ENCODE measurements at regions not wholly inside any gene's neighbourhood (a gene's known extent, or its start where the extent isn't known, plus 50 kb on each side); places are given as distances from the start of the nearest gene placed in this dataset.

GRCh38 chr9:104238668-104239067 is 144.6 kb downstream of the SMC2 start:
- H3K4me1 ChIP-seq (ENCODE audit: insufficient read depth), result no peaks in the 10 kb centered on the region
- H3K9me3 ChIP-seq (ENCODE audit: low read depth), result no peaks in the 10 kb centered on the region
- no peaks in the 10 kb centered on the region for H3K27me3 ChIP-seq
- H3K36me3 ChIP-seq (replicated peaks; ENCODE audit: insufficient read depth, low read depth), result no peaks in the 10 kb centered on the region
- no peak overlapping the region for H3K4me2 ChIP-seq
- H3K79me2 ChIP-seq, result no peaks in the 10 kb centered on the region
- H3K27ac ChIP-seq, result no peak overlapping the region
- WGBS (ENCODE audit: low lambda C conversion rate, missing lambda C conversion rate), result 56% methylated on average over 3 of the region's 3 CpGs
- H3K4me3 ChIP-seq, result no peak overlapping the region
- no peaks in the 10 kb centered on the region for H4K20me1 ChIP-seq (ENCODE audit: insufficient read depth, poor library complexity, severe bottlenecking)
- DNase-seq (ENCODE audit: low spot score), result no peak
- H3K9me2 ChIP-seq (replicated peaks; ENCODE audit: insufficient read depth), result no peaks in the 10 kb centered on the region
- no peak overlapping the region for H2AFZ ChIP-seq
- TF ChIP-seq EZH2phosphoT487 (IDR thresholded peaks at IDR 0.05; ENCODE audit: low read depth, severe bottlenecking, unreplicated experiment) (no peak), EZH2 (IDR thresholded peaks at IDR 0.05; ENCODE audit: borderline replicate concordance) (no peak)
- TF ChIP-seq, protein P1, sequence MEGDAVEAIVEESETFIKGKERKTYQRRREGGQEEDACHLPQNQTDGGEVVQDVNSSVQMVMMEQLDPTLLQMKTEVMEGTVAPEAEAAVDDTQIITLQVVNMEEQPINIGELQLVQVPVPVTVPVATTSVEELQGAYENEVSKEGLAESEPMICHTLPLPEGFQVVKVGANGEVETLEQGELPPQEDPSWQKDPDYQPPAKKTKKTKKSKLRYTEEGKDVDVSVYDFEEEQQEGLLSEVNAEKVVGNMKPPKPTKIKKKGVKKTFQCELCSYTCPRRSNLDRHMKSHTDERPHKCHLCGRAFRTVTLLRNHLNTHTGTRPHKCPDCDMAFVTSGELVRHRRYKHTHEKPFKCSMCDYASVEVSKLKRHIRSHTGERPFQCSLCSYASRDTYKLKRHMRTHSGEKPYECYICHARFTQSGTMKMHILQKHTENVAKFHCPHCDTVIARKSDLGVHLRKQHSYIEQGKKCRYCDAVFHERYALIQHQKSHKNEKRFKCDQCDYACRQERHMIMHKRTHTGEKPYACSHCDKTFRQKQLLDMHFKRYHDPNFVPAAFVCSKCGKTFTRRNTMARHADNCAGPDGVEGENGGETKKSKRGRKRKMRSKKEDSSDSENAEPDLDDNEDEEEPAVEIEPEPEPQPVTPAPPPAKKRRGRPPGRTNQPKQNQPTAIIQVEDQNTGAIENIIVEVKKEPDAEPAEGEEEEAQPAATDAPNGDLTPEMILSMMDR (IDR thresholded peaks at IDR 0.05; ENCODE audit: poor library complexity), result no peak

- H4K20me1 ChIP-seq (ENCODE audit: insufficient read depth, poor library complexity, severe bottlenecking), result no peaks in the 10 kb centered on the region
- H3K27ac ChIP-seq, result no peak overlapping the region
- H3K36me3 ChIP-seq (replicated peaks; ENCODE audit: insufficient read depth, low read depth), result no peaks in the 10 kb centered on the region
- no peaks in the 10 kb centered on the region for H3K9me3 ChIP-seq (ENCODE audit: low read depth)
- no peaks in the 10 kb centered on the region for H3K9me2 ChIP-seq (replicated peaks; ENCODE audit: insufficient read depth)
- no peaks in the 10 kb centered on the region for H3K27me3 ChIP-seq
- no peak overlapping the region for H3K4me2 ChIP-seq
- TF ChIP-seq EZH2 (IDR thresholded peaks at IDR 0.05; ENCODE audit: borderline replicate concordance) (no peak), EZH2phosphoT487 (IDR thresholded peaks at IDR 0.05; ENCODE audit: low read depth, severe bottlenecking, unreplicated experiment) (no peak)
- TF ChIP-seq, protein P1 (IDR thresholded peaks at IDR 0.05; ENCODE audit: poor library complexity), result no peak
- DNase-seq (ENCODE audit: low spot score), result no peak
- no peak overlapping the region for H2AFZ ChIP-seq
- H3K4me3 ChIP-seq, result no peak overlapping the region
- no peaks in the 10 kb centered on the region for H3K79me2 ChIP-seq
- H3K4me1 ChIP-seq (ENCODE audit: insufficient read depth), result no peaks in the 10 kb centered on the region
- 77% methylated on average over 2 of the region's 2 CpGs for WGBS (ENCODE audit: low lambda C conversion rate, missing lambda C conversion rate)
Measured at GRCh38 chr9:104240890-104241289, 146.8 kb downstream of the SMC2 start.

DNA sequence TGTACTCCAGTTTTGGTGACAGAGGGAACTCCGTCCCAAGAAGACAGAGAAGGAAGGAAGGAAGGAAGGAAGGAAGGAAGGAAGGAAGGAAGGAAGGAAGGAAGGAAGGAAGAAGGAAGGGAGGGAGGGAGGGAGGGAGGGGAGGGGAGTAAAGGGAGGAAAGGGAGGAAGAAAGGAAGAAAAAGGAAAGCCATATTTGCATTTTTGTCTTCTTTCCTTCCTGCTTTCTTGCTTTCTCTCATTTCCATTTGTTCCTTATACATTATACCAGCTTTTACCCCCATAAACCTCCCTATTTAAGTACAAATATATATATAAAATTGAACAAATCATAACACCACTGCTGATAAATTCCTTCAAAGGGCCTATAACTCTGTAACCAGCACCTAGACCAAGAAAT is 151.8 kb downstream of the SMC2 start:
- DNase-seq (ENCODE audit: low spot score), result no peak
- Histone ChIP-seq H3K27ac (no peak overlapping the region), H3K9me3 (ENCODE audit: low read depth) (no peaks in the 10 kb centered on the region), H4K20me1 (ENCODE audit: insufficient read depth, poor library complexity, severe bottlenecking) (no peaks in the 10 kb centered on the region), H3K27me3 (no peaks in the 10 kb centered on the region), H3K79me2 (no peaks in the 10 kb centered on the region), H3K9me2 (replicated peaks; ENCODE audit: insufficient read depth) (no peaks in the 10 kb centered on the region), H3K4me3 (no peak overlapping the region), H2AFZ (no peak overlapping the region), H3K36me3 (replicated peaks; ENCODE audit: insufficient read depth, low read depth) (no peaks in the 10 kb centered on the region), H3K4me1 (ENCODE audit: insufficient read depth) (no peaks in the 10 kb centered on the region), H3K4me2 (no peak overlapping the region)
- 17% methylated on average over 1 of the region's 1 CpG for WGBS (ENCODE audit: low lambda C conversion rate, missing lambda C conversion rate)
- no peak for TF ChIP-seq EZH2 (IDR thresholded peaks at IDR 0.05; ENCODE audit: borderline replicate concordance)
- TF ChIP-seq EZH2phosphoT487 (IDR thresholded peaks at IDR 0.05; ENCODE audit: low read depth, severe bottlenecking, unreplicated experiment), result no peak
- TF ChIP-seq, protein P1 (IDR thresholded peaks at IDR 0.05; ENCODE audit: poor library complexity), result no peak

Measured in hepatocyte (in vitro differentiated cells).